Activated naive CD8-positive, alpha-beta T cell treated with anti-CD3 and anti-CD28 coated beads, Interleukin-2, amount 10 ng/mL, durations not matched to agents 7 days and 5 days (primary cell): ENCODE measurements at regions not wholly inside any gene's neighbourhood (a gene's known extent, or its start where the extent isn't known, plus 50 kb on each side); places are given as distances from the start of the nearest gene placed in this dataset.
A peak's percentile ranks its signal among the peaks of the same experiment; 100 is the strongest.

Source experiments
- ATAC-seq: fragments of 150-1000 bp; cut with Tn5 transposase; one replicate; pipeline ENCODE4 v1.10.0; 2021; ENCODE audit warnings: low read depth, moderate library complexity
- POLR2A ChIA-PET: fragments of 350-600 bp; sonication (Branson Sonifier 250); formaldehyde crosslinking; loops from one replicate; lab custom pipeline; 2021; ENCODE audit warnings: antibody characterized with exemption; lab: Charles Lee
- DNase-seq: peaks from one replicate; pipeline ENCODE4 v3.0.0; 2021
- H3K27ac Mint-ChIP-seq: one replicate; pipeline ENCODE4 v1.8.0; 2022; ENCODE audit warnings: mild to moderate bottlenecking, mixed read lengths
- H3K27me3 Mint-ChIP-seq: one replicate; pipeline ENCODE4 v1.8.0; 2022; ENCODE audit warnings: mild to moderate bottlenecking, moderate library complexity, mixed read lengths
- H3K36me3 Mint-ChIP-seq: one replicate; pipeline ENCODE4 v1.8.0; 2021; ENCODE audit warnings: mild to moderate bottlenecking, mixed read lengths
- H3K4me1 Mint-ChIP-seq: one replicate; pipeline ENCODE4 v1.8.0; 2021; ENCODE audit warnings: mixed read lengths
- H3K4me3 Mint-ChIP-seq: one replicate; pipeline ENCODE4 v1.8.0; 2022; ENCODE audit warnings: mild to moderate bottlenecking, moderate library complexity, mixed read lengths
- H3K9me3 Mint-ChIP-seq: one replicate; pipeline ENCODE4 v1.8.0; 2021; ENCODE audit warnings: mixed read lengths

DNA sequence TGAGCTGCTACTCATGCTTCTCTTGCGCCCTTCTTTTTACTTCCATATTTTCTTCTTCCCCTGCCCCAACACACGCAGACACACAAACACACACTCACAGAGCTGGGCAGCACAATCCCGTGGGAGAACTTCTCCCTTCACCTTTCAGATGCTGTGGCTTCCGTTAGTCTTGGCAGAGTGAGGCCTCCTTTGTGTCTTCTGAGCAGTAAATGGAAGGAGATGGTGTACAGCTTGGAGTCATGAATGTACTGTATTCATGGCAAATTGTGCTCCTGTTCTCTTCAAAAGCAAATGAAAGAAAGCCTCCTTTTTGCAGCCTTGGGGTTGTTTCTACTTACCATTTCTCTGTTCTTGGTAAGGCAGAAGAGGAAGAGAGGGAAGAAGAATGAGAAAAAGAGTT lies 456.6 kb upstream of the TLE4 start:
- no peaks in the 10 kb centered on the region for H3K4me1 Mint-ChIP-seq
- no peak overlapping the region for H3K27ac Mint-ChIP-seq
- no peak overlapping the region for H3K4me3 Mint-ChIP-seq
- DNase-seq = no peak
- H3K36me3 Mint-ChIP-seq = no peaks in the 10 kb centered on the region
- H3K9me3 Mint-ChIP-seq = no peaks in the 10 kb centered on the region
- no peak for ATAC-seq
- no peaks in the 10 kb centered on the region for H3K27me3 Mint-ChIP-seq
- POLR2A ChIA-PET = no interaction called here

DNA sequence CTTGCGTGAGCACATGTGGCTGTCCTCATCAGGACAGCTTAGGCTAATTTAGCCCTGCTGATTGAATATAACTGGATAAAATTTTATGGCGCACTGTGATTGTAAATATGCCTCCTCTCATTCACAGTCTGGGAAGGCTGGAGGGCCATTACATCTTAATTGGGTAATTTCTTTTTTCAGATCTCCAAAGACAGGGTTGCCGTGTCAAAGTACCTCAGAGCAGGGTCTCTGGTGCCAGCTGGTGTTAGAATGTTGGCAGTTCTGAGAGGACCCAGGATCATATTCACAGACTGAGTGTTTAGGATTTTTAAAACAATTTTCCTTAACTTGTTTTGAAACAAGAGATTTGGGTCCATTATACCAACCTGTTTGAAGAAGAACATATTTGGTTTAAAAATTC lies 455.7 kb upstream of the TLE4 start:
- no peaks in the 10 kb centered on the region for H3K36me3 Mint-ChIP-seq
- POLR2A ChIA-PET = no interaction called here
- H3K9me3 Mint-ChIP-seq = no peaks in the 10 kb centered on the region
- H3K27ac Mint-ChIP-seq = no peak overlapping the region
- H3K27me3 Mint-ChIP-seq = no peaks in the 10 kb centered on the region
- ATAC-seq (no peak), DNase-seq (no peak)
- H3K4me3 Mint-ChIP-seq = no peak overlapping the region
- H3K4me1 Mint-ChIP-seq = no peaks in the 10 kb centered on the region

DNA sequence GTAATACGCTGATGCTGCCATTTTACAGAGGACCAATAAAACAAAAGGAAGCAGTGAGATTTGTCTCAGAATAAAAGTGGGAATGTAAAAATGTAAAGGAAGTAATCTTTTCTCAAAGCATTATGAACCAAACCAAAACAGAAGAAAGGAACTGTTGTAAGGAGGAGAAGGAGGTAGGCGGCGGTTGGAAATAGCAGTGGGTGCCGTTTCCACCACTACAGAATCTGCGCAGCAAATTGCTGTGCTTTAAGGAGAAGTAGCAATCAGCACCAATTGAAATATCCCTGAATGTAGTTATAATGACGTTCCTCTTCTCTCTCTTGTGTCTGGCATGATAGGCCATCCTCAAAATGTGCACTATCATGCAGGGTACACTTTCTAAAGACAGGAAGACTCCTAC lies 455.1 kb upstream of the TLE4 start:
- no peak overlapping the region for H3K27ac Mint-ChIP-seq
- no peaks in the 10 kb centered on the region for H3K9me3 Mint-ChIP-seq
- H3K4me1 Mint-ChIP-seq = no peaks in the 10 kb centered on the region
- DNase-seq (no peak), ATAC-seq (no peak)
- POLR2A ChIA-PET = no interaction called here
- no peaks in the 10 kb centered on the region for H3K27me3 Mint-ChIP-seq
- no peak overlapping the region for H3K4me3 Mint-ChIP-seq
- no peaks in the 10 kb centered on the region for H3K36me3 Mint-ChIP-seq

DNA sequence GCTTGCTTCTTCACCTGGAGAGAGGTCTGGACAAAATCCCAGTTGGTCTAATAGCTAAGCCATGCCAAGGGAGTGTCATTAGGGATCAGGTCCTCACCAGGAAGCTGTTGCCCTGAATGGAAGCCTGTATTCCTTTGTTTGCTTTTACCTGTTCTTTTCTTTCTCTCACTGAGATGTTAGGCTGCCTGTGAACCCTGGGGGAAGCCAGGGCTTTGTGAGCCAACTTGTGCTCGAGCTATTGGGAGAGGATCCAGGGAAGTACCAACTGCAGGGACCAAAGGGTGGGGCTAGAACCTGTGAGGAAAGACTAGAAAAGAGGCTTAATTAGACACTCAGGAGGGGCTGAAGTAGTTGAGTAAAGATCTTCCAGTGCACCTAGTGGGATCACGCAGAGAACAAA lies 451.2 kb upstream of the TLE4 start:
- POLR2A ChIA-PET = no interaction called here
- H3K27ac Mint-ChIP-seq = no peak overlapping the region
- DNase-seq (no peak), ATAC-seq (no peak)
- no peaks in the 10 kb centered on the region for H3K27me3 Mint-ChIP-seq
- no peaks in the 10 kb centered on the region for H3K36me3 Mint-ChIP-seq
- H3K9me3 Mint-ChIP-seq = no peaks in the 10 kb centered on the region
- no peak overlapping the region for H3K4me3 Mint-ChIP-seq
- H3K4me1 Mint-ChIP-seq = no peaks in the 10 kb centered on the region

DNA sequence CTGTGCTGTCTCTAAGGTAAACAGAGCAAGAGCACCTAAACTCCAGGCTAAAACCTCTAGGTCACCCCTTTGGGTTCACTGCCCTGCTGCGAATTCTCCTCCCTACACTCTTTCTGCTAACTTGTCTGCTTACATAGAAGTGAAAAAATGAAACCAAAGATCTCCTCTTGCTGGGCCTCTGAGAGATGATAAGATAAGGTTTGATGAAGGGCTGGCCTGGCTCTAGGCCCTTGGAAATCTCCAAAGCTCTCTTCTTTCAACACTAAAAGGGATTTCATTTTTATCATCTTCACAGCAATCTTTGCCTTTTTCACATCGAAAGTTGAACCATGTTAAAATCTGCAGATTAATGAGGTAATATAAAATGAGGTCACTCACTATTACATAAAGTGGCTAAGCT lies 450.8 kb upstream of the TLE4 start:
- ATAC-seq = no peak
- Mint-ChIP-seq H3K36me3 (no peaks in the 10 kb centered on the region), H3K27me3 (no peaks in the 10 kb centered on the region), H3K27ac (no peak overlapping the region), H3K4me3 (no peak overlapping the region), H3K9me3 (no peaks in the 10 kb centered on the region), H3K4me1 (no peaks in the 10 kb centered on the region)
- DNase-seq = no peak
- POLR2A ChIA-PET = no interaction called here

DNA sequence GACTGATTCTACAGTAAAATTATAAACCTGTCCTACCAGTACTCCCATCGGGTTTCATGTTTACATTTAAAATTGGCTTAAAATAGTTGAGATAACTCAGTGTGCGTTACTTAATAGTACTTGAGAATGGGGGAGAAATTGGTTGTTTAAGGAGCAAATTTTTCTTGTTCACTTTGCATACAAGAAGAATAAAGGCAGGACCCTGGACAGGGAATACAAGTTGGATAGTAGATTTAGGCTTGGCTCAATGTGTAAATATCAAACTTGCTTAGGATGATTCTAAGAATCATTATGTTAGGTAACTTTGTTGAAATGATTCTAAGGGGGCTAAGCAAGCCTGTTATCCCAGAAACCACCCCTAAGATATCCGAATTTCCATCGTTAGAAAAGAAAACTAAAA lies 448.4 kb upstream of the TLE4 start:
- DNase-seq (no peak), ATAC-seq (no peak)
- H3K4me3 Mint-ChIP-seq = no peak overlapping the region
- H3K36me3 Mint-ChIP-seq = no peaks in the 10 kb centered on the region
- no peaks in the 10 kb centered on the region for H3K27me3 Mint-ChIP-seq
- no peaks in the 10 kb centered on the region for H3K4me1 Mint-ChIP-seq
- H3K27ac Mint-ChIP-seq = no peak overlapping the region
- H3K9me3 Mint-ChIP-seq = no peaks in the 10 kb centered on the region
- POLR2A ChIA-PET = no interaction called here

DNA sequence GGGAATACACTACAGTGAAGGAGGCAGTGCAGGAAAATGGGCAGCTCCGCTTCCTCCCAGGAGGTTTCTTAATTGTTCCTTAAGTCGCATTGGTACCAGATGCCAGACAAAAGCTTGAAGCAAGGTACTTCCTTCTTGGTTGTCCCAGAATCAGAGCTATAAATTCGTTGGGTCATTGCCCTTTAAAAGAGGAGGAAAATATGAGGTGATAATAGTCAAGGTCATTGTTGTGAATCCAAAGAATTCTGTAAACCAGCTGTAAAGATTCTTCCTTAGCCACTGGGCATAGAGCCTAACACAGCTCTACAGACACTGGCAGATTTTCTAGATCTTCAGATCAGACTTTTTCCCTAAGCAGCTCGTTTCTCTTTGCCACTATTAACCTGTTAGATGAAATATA lies 444.1 kb upstream of the TLE4 start:
- Mint-ChIP-seq H3K4me3 (no peak overlapping the region), H3K27ac (no peak overlapping the region), H3K36me3 (no peaks in the 10 kb centered on the region), H3K27me3 (peaks cover 2% of the 10 kb centered on the region), H3K9me3 (no peaks in the 10 kb centered on the region), H3K4me1 (no peaks in the 10 kb centered on the region)
- POLR2A ChIA-PET = no interaction called here
- ATAC-seq (no peak), DNase-seq (no peak)

DNA sequence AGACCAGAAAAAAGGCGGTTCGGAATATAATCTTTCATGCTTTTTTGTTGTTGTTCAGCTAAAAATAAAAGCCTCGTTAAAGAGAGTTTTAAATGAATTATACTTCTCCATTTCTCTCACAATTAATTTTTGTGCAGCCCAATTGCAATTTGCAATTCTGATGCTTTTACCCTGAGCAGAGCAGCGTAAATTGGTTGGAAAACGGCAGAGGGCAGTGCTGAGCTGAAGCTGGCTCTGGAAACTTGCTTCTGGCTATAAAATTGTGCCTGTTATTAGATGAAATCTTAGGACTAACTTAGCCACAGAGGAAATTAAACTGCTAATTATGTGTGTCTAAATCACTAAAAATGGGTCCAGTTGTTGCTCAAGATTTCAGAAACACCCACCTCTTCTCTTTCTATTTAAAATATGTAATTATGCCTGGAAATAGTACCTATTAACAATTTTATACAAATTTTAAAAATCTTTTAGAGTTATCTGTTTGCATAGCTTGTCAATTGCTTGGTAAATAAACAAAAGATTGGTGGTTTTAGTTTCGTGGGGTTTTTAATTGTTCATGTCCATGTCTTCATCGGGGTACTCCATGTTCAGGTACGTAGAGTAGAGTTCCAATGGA lies 441.8 kb upstream of the TLE4 start:
- DNase-seq (peak; percentile 29), ATAC-seq (no peak)
- Mint-ChIP-seq H3K27ac (no peak overlapping the region), H3K36me3 (no peaks in the 10 kb centered on the region), H3K4me3 (no peak overlapping the region), H3K4me1 (no peaks in the 10 kb centered on the region), H3K9me3 (no peaks in the 10 kb centered on the region), H3K27me3 (peaks cover 4% of the 10 kb centered on the region)
- POLR2A ChIA-PET = no interaction called here

DNA sequence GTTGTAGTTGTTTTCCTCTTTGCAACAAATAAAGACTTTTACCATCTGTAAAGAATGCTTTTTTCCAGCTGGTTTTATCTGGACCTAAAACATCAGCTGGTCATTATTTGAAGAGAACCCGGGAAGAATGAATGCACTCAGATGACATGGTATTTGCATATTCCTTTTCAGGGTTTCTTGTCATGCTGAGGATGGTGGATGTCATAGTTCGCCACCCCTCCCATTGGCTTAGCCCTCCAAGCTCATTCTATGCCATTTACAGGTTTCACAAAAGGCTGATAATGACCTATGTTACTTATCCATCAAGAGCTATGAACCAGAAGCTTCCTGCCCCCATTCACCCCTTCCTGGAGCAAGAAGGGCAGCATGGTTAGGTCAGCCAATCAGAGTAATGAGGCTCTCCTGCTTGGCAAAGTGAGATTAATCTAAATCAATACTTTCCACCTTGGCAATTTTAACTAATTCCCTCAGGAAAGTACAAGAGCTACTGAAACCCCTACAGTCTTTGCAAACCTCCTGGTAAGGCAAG lies 440.5 kb upstream of the TLE4 start:
- Mint-ChIP-seq H3K4me3 (no peak overlapping the region), H3K9me3 (no peaks in the 10 kb centered on the region), H3K27me3 (peaks cover 4% of the 10 kb centered on the region), H3K27ac (no peak overlapping the region), H3K4me1 (no peaks in the 10 kb centered on the region), H3K36me3 (no peaks in the 10 kb centered on the region)
- POLR2A ChIA-PET = no interaction called here
- ATAC-seq = no peak
- no peak for DNase-seq

DNA sequence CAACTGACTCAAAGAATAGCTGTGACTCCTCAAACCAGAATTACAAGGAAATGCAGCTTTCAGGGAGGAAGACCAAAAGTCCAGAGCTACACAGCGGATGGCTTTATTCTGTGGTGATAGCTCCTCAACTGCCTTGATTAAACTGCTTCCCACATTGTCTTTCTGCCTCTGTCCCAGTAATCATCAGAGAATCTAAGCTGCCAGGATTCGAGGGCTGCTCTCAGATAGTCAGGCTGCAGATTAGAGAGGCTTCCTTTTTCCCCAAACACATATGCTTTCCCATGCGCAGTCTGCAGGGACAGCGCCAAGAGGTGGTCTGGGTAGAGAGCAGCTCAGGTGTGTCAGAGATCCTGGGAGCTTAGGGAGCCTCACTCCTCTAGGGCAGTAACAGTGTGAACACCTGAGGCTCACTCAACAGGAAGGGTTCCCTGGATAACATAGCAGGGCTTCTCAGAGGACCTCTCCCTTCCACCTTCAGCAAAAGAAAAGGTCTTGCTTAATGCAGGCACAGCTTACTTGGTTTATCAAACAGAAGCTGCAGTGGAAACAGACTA lies 439.9 kb upstream of the TLE4 start:
- no peaks in the 10 kb centered on the region for H3K36me3 Mint-ChIP-seq
- ATAC-seq = no peak
- POLR2A ChIA-PET = no interaction called here

DNA sequence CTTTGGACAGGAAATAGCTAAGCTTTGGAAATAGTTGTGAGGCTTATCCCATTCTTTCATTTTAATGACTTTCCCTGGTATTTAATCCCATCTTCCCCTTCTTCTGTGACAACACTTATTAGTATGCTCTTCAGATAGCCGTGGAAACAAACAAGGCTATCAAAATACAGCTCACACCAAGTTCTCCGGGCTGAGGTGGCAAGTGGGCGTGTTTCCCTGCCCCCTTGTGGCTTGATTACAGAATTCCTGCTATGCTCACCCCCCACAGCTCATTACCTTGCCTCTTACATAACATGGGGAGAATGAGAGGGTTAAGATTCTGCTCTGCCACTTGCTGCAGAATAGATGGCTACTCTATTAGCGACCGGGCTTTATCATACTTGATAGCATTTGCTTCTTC lies 437.1 kb upstream of the TLE4 start:
- Mint-ChIP-seq H3K4me1 (no peaks in the 10 kb centered on the region), H3K27me3 (peaks cover 4% of the 10 kb centered on the region), H3K36me3 (no peaks in the 10 kb centered on the region), H3K4me3 (no peak overlapping the region), H3K27ac (no peak overlapping the region), H3K9me3 (no peaks in the 10 kb centered on the region)
- no peak for DNase-seq
- POLR2A ChIA-PET = no interaction called here
- no peak for ATAC-seq

More for the DNA sequence above, 439.9 kb upstream of the TLE4 start:
- Mint-ChIP-seq H3K9me3 (no peaks in the 10 kb centered on the region), H3K27ac (no peak overlapping the region), H3K4me3 (no peak overlapping the region), H3K4me1 (no peaks in the 10 kb centered on the region), H3K27me3 (peaks cover 4% of the 10 kb centered on the region)
- no peak for DNase-seq

DNA sequence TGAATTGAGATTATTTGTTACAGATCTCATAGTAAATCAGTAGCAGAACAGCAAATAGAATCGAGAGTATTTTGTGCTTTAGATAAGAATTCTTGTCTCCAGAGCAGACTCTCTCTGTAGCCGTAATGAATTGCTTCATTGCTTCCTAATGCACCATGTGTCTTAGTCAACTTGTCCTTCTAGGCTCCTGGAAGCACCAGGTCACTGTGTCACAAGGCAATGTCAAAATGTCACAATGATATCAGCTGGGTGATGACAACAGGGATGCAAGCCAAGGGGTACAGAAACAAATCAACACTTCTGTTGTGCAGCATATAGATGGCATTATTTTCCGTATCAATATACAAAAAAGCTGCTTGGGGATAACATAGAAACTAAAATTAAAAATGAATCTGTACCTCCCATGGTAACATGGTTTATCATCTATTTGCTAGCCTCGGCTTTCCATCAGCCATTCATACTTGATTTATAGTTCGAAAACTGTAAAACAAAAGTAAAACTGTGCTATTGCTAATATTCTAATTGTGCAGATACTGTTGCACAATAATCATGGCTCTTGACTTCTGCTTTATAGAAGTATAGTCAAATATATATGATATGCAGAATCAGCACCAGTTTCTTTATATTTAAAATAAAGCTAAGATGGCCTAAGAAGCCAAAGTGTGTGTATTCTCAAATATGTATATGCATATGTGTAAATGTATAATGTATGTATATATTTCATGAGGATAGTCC lies 435.9 kb upstream of the TLE4 start:
- POLR2A ChIA-PET = no interaction called here
- DNase-seq (no peak), ATAC-seq (no peak)
- Mint-ChIP-seq H3K9me3 (no peaks in the 10 kb centered on the region), H3K27ac (no peak overlapping the region), H3K27me3 (peaks cover 4% of the 10 kb centered on the region), H3K36me3 (no peaks in the 10 kb centered on the region), H3K4me1 (no peaks in the 10 kb centered on the region), H3K4me3 (no peak overlapping the region)

DNA sequence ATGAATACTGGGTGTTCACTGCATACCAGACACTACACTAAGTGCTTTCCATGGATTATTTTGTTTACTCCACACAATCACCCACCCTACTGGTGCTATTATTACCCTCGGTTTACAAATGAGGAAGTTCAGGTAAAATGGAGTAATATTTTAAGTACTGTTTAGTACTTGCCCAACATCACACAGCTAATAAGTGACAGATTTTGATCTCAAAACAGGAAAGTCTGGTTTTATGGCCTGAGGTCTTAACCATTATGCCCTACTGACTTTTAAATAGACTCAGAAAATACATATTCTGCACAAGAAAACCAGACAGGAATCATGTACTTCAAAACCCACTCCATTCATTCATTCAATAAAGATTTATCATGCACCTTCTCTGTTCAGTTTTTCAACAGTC lies 431.0 kb upstream of the TLE4 start:
- ATAC-seq = no peak
- POLR2A ChIA-PET = no interaction called here
- no peaks in the 10 kb centered on the region for H3K27me3 Mint-ChIP-seq
- H3K36me3 Mint-ChIP-seq = no peaks in the 10 kb centered on the region
- H3K4me3 Mint-ChIP-seq = no peak overlapping the region
- no peaks in the 10 kb centered on the region for H3K9me3 Mint-ChIP-seq
- no peak overlapping the region for H3K27ac Mint-ChIP-seq
- no peaks in the 10 kb centered on the region for H3K4me1 Mint-ChIP-seq
- DNase-seq = no peak

DNA sequence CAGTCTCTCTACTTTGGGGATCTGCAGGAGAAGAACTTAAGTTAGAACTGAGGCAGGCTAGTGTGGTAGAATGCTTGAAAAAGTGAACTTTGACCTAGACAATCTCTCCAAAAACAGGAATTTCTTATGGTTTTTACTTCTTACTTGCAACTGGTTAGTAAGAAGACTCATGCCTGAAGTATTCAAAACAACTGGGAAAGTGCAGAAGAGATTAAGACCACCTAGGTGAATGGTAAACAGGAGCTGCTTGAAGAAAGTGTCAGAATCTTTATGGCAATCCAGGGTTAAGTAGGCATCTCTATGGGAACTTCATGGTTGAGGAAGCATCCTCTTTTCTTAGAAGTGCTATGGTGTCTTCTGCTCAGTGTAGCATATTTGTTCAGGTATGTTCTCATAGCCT lies 428.6 kb upstream of the TLE4 start:
- H3K27me3 Mint-ChIP-seq = no peaks in the 10 kb centered on the region
- H3K36me3 Mint-ChIP-seq = no peaks in the 10 kb centered on the region
- no peaks in the 10 kb centered on the region for H3K4me1 Mint-ChIP-seq
- ATAC-seq = no peak
- no peak overlapping the region for H3K27ac Mint-ChIP-seq
- H3K4me3 Mint-ChIP-seq = no peak overlapping the region
- POLR2A ChIA-PET = no interaction called here
- DNase-seq = no peak
- no peaks in the 10 kb centered on the region for H3K9me3 Mint-ChIP-seq
